CD14-positive monocyte (primary cell): ENCODE measurements at regions not wholly inside any gene's neighbourhood (a gene's known extent, or its start where the extent isn't known, plus 50 kb on each side); places are given as distances from the start of the nearest gene placed in this dataset.

ENCODE experiments used
- DNase-seq, 3 donors: peaks; one replicate each; pipeline ENCODE4 v3.0.0-alpha.2; 2011 to 2022
- H2AFZ ChIP-seq: 2 replicates; pipeline ENCODE4 v1.6.0; 2012; ENCODE audit warnings: mild to moderate bottlenecking, low read depth, low read length, inconsistent platforms; ENCODE audit not compliant: insufficient read depth, poor library complexity, severe bottlenecking
- H3K27ac ChIP-seq, 2 donors: 1 replicate in 1 of 2; 2 replicates in 1 of 2; pipeline ENCODE4 v1.5.1; 2012 to 2013; ENCODE audit warnings: low read length in 2 of 2, control low read depth in 1 of 2, inconsistent platforms in 1 of 2, low read depth in 1 of 2, mild to moderate bottlenecking in 1 of 2
- H3K27me3 ChIP-seq, 2 donors: one replicate each; pipeline versions ENCODE4 v1.6.0 to v1.6.1; 2011 to 2013; ENCODE audit warnings: low read length in 2 of 2; ENCODE audit not compliant: control insufficient read depth in 2 of 2, insufficient read depth in 2 of 2
- H3K36me3 ChIP-seq, 2 donors: replicated peaks in 1 of 2; 1 replicate in 1 of 2; 2 replicates in 1 of 2; pipeline versions ENCODE4 v1.5.1 to v1.6.1; 2012 to 2013; ENCODE audit warnings: low read length in 2 of 2, control low read depth in 1 of 2, inconsistent platforms in 1 of 2, mild to moderate bottlenecking in 1 of 2; ENCODE audit not compliant: insufficient read depth in 2 of 2, control insufficient read depth in 1 of 2
- H3K4me1 ChIP-seq, 2 donors: 1 replicate in 1 of 2; 2 replicates in 1 of 2; pipeline versions ENCODE4 v1.5.1 to v1.6.1; 2012 to 2013; ENCODE audit warnings: low read length in 2 of 2, control low read depth in 1 of 2, inconsistent platforms in 1 of 2, mild to moderate bottlenecking in 1 of 2, moderate library complexity in 1 of 2; ENCODE audit not compliant: insufficient read depth in 2 of 2, control insufficient read depth in 1 of 2
- H3K4me2 ChIP-seq: replicated peaks from 2 replicates; pipeline ENCODE3; 2012; ENCODE audit warnings: low read length, moderate library complexity, mild to moderate bottlenecking; ENCODE audit not compliant: poor library complexity, severe bottlenecking; ENCODE audit errors: extremely low read depth
- H3K4me3 ChIP-seq, 3 experiments: fragments of 200-600 bp in 1 of 3; sonication (generic) in 1 of 3; replicated peaks in 1 of 3; 1 replicate in 2 of 3; 2 replicates in 1 of 3; pipeline ENCODE4 v1.5.1; 2011 to 2013; ENCODE audit warnings: low read length in 3 of 3, mild to moderate bottlenecking in 3 of 3, control low read depth in 2 of 3, low read depth in 2 of 3, inconsistent platforms in 1 of 3, moderate library complexity in 1 of 3
- H3K79me2 ChIP-seq: 2 replicates; pipeline ENCODE4 v1.6.0; 2012; ENCODE audit warnings: mild to moderate bottlenecking, control low read depth, inconsistent platforms, low read length, moderate library complexity; ENCODE audit not compliant: insufficient read depth
- H3K9ac ChIP-seq: 2 replicates; pipeline ENCODE4 v1.6.0; 2017; ENCODE audit warnings: low read length, mild to moderate bottlenecking; ENCODE audit not compliant: insufficient read depth, poor library complexity, severe bottlenecking
- H3K9me3 ChIP-seq, 2 donors: replicated peaks in 1 of 2; 1 replicate in 1 of 2; 2 replicates in 1 of 2; pipeline versions ENCODE4 v1.5.1 to v1.6.1; 2012 to 2013; ENCODE audit warnings: low read length in 2 of 2, control low read depth in 1 of 2; ENCODE audit not compliant: control insufficient read depth in 1 of 2, insufficient read depth in 1 of 2
- H4K20me1 ChIP-seq: 2 replicates; pipeline ENCODE4 v1.6.0; 2012; ENCODE audit warnings: mild to moderate bottlenecking, low read length, control low read depth, moderate library complexity; ENCODE audit not compliant: insufficient read depth
- H3K27ac Mint-ChIP-seq, 7 donors: one replicate each; pipeline ENCODE4 v1.8.0; 2020; ENCODE audit warnings: mild to moderate bottlenecking in 7 of 7, mixed read lengths in 7 of 7, moderate library complexity in 6 of 7, inconsistent platforms in 2 of 7
- H3K27me3 Mint-ChIP-seq, 3 donors: one replicate each; pipeline ENCODE4 v1.8.0; 2021 to 2022; ENCODE audit warnings: low read depth in 3 of 3, mild to moderate bottlenecking in 3 of 3, mixed read lengths in 3 of 3, moderate library complexity in 3 of 3, inconsistent platforms in 1 of 3
- H3K36me3 Mint-ChIP-seq, 2 donors: one replicate each; pipeline ENCODE4 v1.8.0; 2020; ENCODE audit warnings: mixed read lengths in 2 of 2, inconsistent platforms in 1 of 2, mild to moderate bottlenecking in 1 of 2
- H3K4me1 Mint-ChIP-seq: one replicate; pipeline ENCODE4 v1.8.0; 2020; ENCODE audit warnings: mild to moderate bottlenecking, mixed read lengths
- H3K4me3 Mint-ChIP-seq, 2 donors: one replicate each; pipeline ENCODE4 v1.8.0; 2020; ENCODE audit warnings: mild to moderate bottlenecking in 2 of 2, mixed read lengths in 2 of 2, moderate library complexity in 1 of 2
- H3K9me3 Mint-ChIP-seq, 7 donors: one replicate each; pipeline ENCODE4 v1.8.0; 2020 to 2022; ENCODE audit warnings: mixed read lengths in 7 of 7, mild to moderate bottlenecking in 6 of 7, moderate library complexity in 6 of 7, inconsistent platforms in 2 of 7
- WGBS: methylation state at CpG from one replicate; pipeline ENCODE4 v1.1.5; 2013; ENCODE audit warnings: missing lambda C conversion rate; ENCODE audit not compliant: insufficient coverage; 5-methylcytosine and 5-hydroxymethylcytosine counted together
- intact Hi-C, 2 donors: fragments of 100-400 bp; cut with micrococcal nuclease; formaldehyde crosslinking; loops; one replicate each; pipeline versions ENCODE4 v1.15.0 to v1.15.1; 2023
- TF ChIP-seq, protein P1 (sequence below): fragments of 200-600 bp; IDR thresholded peaks from one replicate; pipeline ENCODE4 v1.8.0; 2022; ENCODE audit warnings: antibody characterized with exemption, mild to moderate bottlenecking

DNA sequence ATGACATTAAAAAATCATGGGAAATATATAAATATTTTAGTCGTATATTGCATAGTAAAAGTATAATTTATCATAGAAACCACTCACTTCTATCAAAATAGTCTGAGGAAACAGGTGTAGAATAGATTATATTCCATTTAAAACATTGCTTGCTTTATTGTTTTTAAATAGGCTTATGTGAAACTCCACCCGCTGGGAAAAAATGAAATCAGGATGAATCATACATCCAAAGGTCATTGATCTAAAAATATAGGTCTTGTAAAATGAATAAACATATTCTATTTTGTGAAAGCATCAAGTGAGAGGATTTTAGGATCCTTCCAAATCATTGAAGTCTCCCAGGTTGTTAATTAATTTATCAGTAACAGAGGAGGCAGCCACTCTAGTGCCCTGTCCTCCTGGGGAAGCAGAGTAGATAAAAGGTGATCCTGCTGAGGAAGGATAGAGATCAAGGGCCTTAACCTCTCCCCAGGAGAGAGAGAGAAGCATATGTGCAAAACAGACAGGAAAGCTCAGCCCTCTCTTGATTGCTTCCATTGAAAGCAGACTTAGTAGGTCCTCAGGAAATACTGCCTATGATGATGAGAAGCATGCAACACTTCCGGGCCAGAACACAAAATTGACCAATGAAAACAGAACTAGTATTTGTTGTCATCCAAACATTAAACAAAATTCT, 96.8 kb upstream of the MAP9 start:
- DNase-seq: no peak
- Histone ChIP-seq H3K27ac (no peak overlapping the region), H3K4me2 (no peak overlapping the region)

DNA sequence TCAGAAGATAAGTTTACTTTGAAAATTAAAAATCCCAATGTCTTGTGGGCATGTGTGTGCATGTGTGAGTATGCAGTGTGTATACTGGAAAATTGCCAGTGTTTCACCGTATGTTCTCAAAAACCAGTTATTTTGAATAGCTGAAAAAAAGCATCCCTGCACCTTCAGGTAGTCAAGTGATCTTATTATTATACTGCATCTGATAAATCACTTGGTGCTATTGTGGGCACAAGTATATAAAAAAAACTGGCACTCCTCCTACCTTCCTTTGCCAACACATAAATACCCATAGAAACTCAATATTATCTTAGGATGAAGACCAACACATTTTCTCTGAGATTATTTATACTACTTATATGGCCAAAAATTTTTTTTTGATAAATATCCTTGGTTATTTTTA, 91.5 kb upstream of the MAP9 start:
- Mint-ChIP-seq H3K27ac (no peak overlapping the region), H3K9me3 (peaks cover 0 to 4% (median 3%) of the 10 kb centered on the region in 7 donors), H3K4me3 (no peak overlapping the region), H3K27me3 (no peaks in the 10 kb centered on the region), H3K4me1 (peaks cover 5% of the 10 kb centered on the region), H3K36me3 (no peaks in the 10 kb centered on the region)
- Histone ChIP-seq H3K27ac (no peak overlapping the region), H3K9ac (no peak overlapping the region), H3K4me2 (no peak overlapping the region), H2AFZ (no peak overlapping the region), H3K4me3 (no peak overlapping the region), H4K20me1 (no peaks in the 10 kb centered on the region), H3K4me1 (peaks cover 3 to 7% of the 10 kb centered on the region in 2 donors), H3K36me3 (no peaks in the 10 kb centered on the region), H3K27me3 (no peaks in the 10 kb centered on the region), H3K79me2 (no peaks in the 10 kb centered on the region), H3K9me3 (no peaks in the 10 kb centered on the region)
- no peak for DNase-seq
- TF ChIP-seq, protein P1, sequence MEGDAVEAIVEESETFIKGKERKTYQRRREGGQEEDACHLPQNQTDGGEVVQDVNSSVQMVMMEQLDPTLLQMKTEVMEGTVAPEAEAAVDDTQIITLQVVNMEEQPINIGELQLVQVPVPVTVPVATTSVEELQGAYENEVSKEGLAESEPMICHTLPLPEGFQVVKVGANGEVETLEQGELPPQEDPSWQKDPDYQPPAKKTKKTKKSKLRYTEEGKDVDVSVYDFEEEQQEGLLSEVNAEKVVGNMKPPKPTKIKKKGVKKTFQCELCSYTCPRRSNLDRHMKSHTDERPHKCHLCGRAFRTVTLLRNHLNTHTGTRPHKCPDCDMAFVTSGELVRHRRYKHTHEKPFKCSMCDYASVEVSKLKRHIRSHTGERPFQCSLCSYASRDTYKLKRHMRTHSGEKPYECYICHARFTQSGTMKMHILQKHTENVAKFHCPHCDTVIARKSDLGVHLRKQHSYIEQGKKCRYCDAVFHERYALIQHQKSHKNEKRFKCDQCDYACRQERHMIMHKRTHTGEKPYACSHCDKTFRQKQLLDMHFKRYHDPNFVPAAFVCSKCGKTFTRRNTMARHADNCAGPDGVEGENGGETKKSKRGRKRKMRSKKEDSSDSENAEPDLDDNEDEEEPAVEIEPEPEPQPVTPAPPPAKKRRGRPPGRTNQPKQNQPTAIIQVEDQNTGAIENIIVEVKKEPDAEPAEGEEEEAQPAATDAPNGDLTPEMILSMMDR: no peak
- intact Hi-C loops: no loop called here
- no CpG with 5 or more reads among the region's 1 CpG for WGBS

More for the DNA sequence above, 96.8 kb upstream of the MAP9 start:
- Histone ChIP-seq H3K4me3 (no peak overlapping the region), H4K20me1 (no peaks in the 10 kb centered on the region), H3K9ac (no peak overlapping the region), H3K79me2 (no peaks in the 10 kb centered on the region), H3K4me1 (no peaks in the 10 kb centered on the region), H2AFZ (no peak overlapping the region), H3K36me3 (no peaks in the 10 kb centered on the region), H3K9me3 (no peaks in the 10 kb centered on the region), H3K27me3 (no peaks in the 10 kb centered on the region)
- WGBS: no CpG with 5 or more reads among the region's 3 CpGs
- Mint-ChIP-seq H3K9me3 (peaks cover 0 to 7% (median 2%) of the 10 kb centered on the region in 7 donors), H3K4me1 (no peaks in the 10 kb centered on the region), H3K4me3 (no peak overlapping the region), H3K27me3 (no peaks in the 10 kb centered on the region), H3K27ac (no peak overlapping the region), H3K36me3 (no peaks in the 10 kb centered on the region)
- intact Hi-C loops: no loop called here
- TF ChIP-seq, protein P1: no peak
